22Rv1 (cell line): ENCODE measurements at regions not wholly inside any gene's neighbourhood (a gene's known extent, or its start where the extent isn't known, plus 50 kb on each side); places are given as distances from the start of the nearest gene placed in this dataset.

ENCODE experiments used
- ZFX ChIP-seq: fragments of 450-650 bp; IDR thresholded peaks from 2 replicates; pipeline ENCODE4 v1.6.1; 2017; ENCODE audit warnings: antibody characterized with exemption, borderline replicate concordance
- TF ChIP-seq, protein P1 (sequence below): fragments of 450-650 bp; IDR thresholded peaks from 2 replicates; pipeline ENCODE4 v1.5.1; 2017; ENCODE audit warnings: mild to moderate bottlenecking

DNA sequence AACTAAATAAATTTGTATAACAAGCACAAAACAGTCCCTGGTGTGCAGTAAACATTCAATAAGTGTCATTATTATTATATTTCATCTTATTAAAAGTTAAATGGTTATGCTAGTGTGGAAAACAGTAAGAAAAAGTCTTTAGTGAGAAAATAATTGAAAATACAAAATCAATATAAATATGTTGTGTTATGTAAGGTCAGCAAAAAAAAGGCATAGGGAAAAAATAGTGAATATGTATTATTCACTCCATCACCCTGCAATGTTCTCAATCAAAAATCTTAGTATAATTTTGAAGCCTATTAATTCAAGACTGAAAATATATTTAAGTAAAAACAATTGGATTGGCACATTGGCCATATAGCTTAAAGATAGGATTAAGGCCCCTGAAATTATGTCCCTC, 63.3 kb upstream of the KCNMB2 start:
- TF ChIP-seq, protein P1, sequence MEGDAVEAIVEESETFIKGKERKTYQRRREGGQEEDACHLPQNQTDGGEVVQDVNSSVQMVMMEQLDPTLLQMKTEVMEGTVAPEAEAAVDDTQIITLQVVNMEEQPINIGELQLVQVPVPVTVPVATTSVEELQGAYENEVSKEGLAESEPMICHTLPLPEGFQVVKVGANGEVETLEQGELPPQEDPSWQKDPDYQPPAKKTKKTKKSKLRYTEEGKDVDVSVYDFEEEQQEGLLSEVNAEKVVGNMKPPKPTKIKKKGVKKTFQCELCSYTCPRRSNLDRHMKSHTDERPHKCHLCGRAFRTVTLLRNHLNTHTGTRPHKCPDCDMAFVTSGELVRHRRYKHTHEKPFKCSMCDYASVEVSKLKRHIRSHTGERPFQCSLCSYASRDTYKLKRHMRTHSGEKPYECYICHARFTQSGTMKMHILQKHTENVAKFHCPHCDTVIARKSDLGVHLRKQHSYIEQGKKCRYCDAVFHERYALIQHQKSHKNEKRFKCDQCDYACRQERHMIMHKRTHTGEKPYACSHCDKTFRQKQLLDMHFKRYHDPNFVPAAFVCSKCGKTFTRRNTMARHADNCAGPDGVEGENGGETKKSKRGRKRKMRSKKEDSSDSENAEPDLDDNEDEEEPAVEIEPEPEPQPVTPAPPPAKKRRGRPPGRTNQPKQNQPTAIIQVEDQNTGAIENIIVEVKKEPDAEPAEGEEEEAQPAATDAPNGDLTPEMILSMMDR = no peak
- no peak for TF ChIP-seq ZFX
